MCF 10A (cell line): ENCODE measurements at regions not wholly inside any gene's neighbourhood (a gene's known extent, or its start where the extent isn't known, plus 50 kb on each side); places are given as distances from the start of the nearest gene placed in this dataset.
A peak's percentile ranks its signal among the peaks of the same experiment; 100 is the strongest.

Experiments
- BruUV-seq: library from RNA; stranded (reverse); fragments of 400-500 nt; replicated peaks from 2 replicates; lab custom pipeline; 2021; lab: Mats Ljungman, UMichigan
- CTCF ChIA-PET: fragments of 300-600 bp; sonication (Branson Sonifier 250); formaldehyde crosslinking; extraction: SDS; loops from one replicate; lab custom pipeline; 2021; ENCODE audit warnings: antibody characterized with exemption, inconsistent platforms; lab: Yijun Ruan, JAX
- POLR2A ChIA-PET: fragments of 300-600, 350-650 bp; sonication (Branson Sonifier 250); formaldehyde crosslinking; extraction: SDS; loops from one replicate; lab custom pipeline; 2020; ENCODE audit warnings: antibody characterized with exemption, inconsistent platforms; lab: Yijun Ruan, JAX
- DNase-seq: peaks from one replicate; pipeline ENCODE4 v3.0.0-alpha.2; 2018; ENCODE audit not compliant: unreplicated experiment
- H3K27ac Mint-ChIP-seq: one replicate; pipeline ENCODE4 v1.8.0; 2022; ENCODE audit warnings: mild to moderate bottlenecking, low read depth, mixed read lengths; ENCODE audit not compliant: unreplicated experiment
- H3K27me3 Mint-ChIP-seq: one replicate; pipeline ENCODE4 v1.8.0; 2022; ENCODE audit warnings: mixed read lengths; ENCODE audit not compliant: insufficient read depth, unreplicated experiment
- H3K36me3 Mint-ChIP-seq: one replicate; pipeline ENCODE4 v1.8.0; 2022; ENCODE audit warnings: mild to moderate bottlenecking, moderate library complexity, mixed read lengths; ENCODE audit not compliant: insufficient read depth, unreplicated experiment
- H3K4me1 Mint-ChIP-seq: one replicate; pipeline ENCODE4 v1.8.0; 2022; ENCODE audit warnings: mixed read lengths; ENCODE audit not compliant: insufficient read depth, unreplicated experiment
- H3K4me3 Mint-ChIP-seq: one replicate; pipeline ENCODE4 v1.8.0; 2022; ENCODE audit warnings: mild to moderate bottlenecking, moderate library complexity, mixed read lengths; ENCODE audit not compliant: unreplicated experiment
- H3K9me3 Mint-ChIP-seq: one replicate; pipeline ENCODE4 v1.8.0; 2022; ENCODE audit warnings: mixed read lengths; ENCODE audit not compliant: unreplicated experiment
- intact Hi-C: fragments of 100-400 bp; cut with micrococcal nuclease; formaldehyde crosslinking; loops from 2 replicates; pipeline ENCODE4 v1.14.1; 2022
- TF ChIP-seq, protein P1 (sequence below): fragments of 200-600 bp; IDR thresholded peaks from one replicate; pipeline ENCODE4 v1.8.0; 2022; ENCODE audit warnings: antibody characterized with exemption, mild to moderate bottlenecking; ENCODE audit not compliant: unreplicated experiment

DNA sequence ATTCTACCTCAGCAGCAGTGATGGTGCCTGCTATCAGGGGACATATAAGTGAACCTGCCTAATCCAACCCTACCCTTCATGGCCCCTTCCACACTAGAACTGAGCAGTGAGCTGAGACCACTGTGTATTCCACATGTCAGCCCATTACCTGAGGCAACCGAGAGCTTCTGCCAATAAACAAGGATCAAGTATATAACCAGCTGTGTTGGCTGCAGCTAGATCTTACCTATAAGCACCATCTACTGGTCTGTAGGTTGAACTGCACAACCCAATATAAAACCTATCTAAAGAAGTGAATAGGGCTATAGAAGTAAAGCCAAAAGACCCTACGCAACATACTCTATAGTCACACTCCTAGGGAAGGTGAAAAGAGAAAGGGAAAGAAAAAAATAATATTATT is 376.9 kb downstream of the HHIPL2 start:
- no peak overlapping the region for H3K27ac Mint-ChIP-seq
- POLR2A ChIA-PET = interaction anchor here (0.6 to 2.1 kb wide), 4 partner anchors 11 to 693 kb away, joined by 3 to 11 read pairs (median 4); partner anchors contain the start of gene DUSP10
- H3K4me3 Mint-ChIP-seq = no peak overlapping the region
- peaks cover 16% of the 10 kb centered on the region for H3K4me1 Mint-ChIP-seq
- H3K36me3 Mint-ChIP-seq = no peaks in the 10 kb centered on the region
- intact Hi-C loops = loop anchor here (1.0 to 10.0 kb wide), 6 partner anchors 47 to 1296 kb away; partner anchors contain the start of genes DUSP10 and HLX
- TF ChIP-seq, protein P1, sequence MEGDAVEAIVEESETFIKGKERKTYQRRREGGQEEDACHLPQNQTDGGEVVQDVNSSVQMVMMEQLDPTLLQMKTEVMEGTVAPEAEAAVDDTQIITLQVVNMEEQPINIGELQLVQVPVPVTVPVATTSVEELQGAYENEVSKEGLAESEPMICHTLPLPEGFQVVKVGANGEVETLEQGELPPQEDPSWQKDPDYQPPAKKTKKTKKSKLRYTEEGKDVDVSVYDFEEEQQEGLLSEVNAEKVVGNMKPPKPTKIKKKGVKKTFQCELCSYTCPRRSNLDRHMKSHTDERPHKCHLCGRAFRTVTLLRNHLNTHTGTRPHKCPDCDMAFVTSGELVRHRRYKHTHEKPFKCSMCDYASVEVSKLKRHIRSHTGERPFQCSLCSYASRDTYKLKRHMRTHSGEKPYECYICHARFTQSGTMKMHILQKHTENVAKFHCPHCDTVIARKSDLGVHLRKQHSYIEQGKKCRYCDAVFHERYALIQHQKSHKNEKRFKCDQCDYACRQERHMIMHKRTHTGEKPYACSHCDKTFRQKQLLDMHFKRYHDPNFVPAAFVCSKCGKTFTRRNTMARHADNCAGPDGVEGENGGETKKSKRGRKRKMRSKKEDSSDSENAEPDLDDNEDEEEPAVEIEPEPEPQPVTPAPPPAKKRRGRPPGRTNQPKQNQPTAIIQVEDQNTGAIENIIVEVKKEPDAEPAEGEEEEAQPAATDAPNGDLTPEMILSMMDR = peak; percentile 86
- no TSS peak for BruUV-seq
- DNase-seq = peak; percentile 67
- H3K27me3 Mint-ChIP-seq = no peaks in the 10 kb centered on the region
- peaks cover 30% of the 10 kb centered on the region for H3K9me3 Mint-ChIP-seq
- CTCF ChIA-PET = interaction anchor here (0.6 to 5.8 kb wide), 47 partner anchors 8 to 1161 kb away, joined by 3 to 43 read pairs (median 3); partner anchors contain the start of gene DUSP10

DNA sequence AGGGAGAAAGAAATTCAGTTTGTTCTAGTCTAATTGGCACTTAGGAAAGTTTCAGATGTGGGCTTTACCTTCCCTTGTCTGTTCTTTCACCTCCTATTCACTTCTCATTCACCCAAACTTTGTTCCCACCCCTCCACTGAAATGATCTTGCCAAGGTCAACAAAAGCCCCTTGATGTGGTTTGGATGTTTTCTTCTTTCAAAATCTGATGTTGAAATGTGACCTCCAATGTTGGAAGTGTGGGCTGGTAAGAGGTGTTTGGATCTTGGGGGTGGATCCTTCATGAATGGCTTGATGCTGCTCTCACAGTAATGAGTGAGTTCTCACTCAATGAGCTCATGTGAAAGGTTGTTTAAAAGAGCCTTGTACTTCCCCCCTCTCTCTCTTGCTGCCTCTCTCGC is 379.3 kb downstream of the HHIPL2 start:
- peak; percentile 45 for DNase-seq
- no TSS peak for BruUV-seq
- no peaks in the 10 kb centered on the region for H3K27me3 Mint-ChIP-seq
- ChIA-PET CTCF (interaction anchor here (0.6 to 5.8 kb wide), 5 partner anchors 73 to 1010 kb away, joined by 3 to 43 read pairs (median 5); no protein-coding TSS in a partner anchor), POLR2A (interaction anchor here (0.6 to 1.6 kb wide), 3 partner anchors 135 to 287 kb away, joined by 3 to 4 read pairs (median 3); no protein-coding TSS in a partner anchor)
- peak overlapping the region; percentile 47 for H3K27ac Mint-ChIP-seq
- TF ChIP-seq, protein P1 = no peak
- no peaks in the 10 kb centered on the region for H3K36me3 Mint-ChIP-seq
- no peak overlapping the region for H3K4me3 Mint-ChIP-seq
- peaks cover 16% of the 10 kb centered on the region for H3K4me1 Mint-ChIP-seq
- intact Hi-C loops = loop anchor here (5.0 to 10.0 kb wide), 3 partner anchors 161 to 904 kb away; no protein-coding TSS in a partner anchor
- H3K9me3 Mint-ChIP-seq = peaks cover 15% of the 10 kb centered on the region

DNA sequence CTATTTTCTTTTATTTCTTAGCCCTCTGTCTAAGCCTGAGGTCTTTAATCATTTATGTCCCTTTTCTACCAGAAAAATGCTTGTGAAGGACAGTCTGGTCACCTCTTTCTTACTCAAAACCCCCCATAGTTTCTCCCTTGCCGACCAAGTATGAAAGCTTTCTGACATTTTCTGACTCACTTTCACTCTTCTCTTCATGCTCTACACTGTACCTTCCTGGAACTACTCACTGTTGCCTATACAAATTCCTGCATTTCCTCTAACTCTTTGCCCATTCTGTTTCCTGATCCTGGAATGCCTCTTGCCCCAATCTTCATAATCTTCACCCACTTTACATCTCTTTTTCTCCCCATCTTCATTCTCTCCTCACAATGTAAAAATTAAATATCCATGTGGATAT is 380.0 kb downstream of the HHIPL2 start:
- ChIA-PET CTCF (interaction anchor here (0.6 to 5.8 kb wide), 29 partner anchors 8 to 1009 kb away, joined by 3 to 43 read pairs (median 3); partner anchors contain the start of gene TAF1A), POLR2A (interaction anchor here (0.6 to 1.6 kb wide), 13 partner anchors 36 to 690 kb away, joined by 3 to 16 read pairs (median 3); partner anchors contain the start of gene DUSP10)
- intact Hi-C loops = loop anchor here (1.0 to 10.0 kb wide), 10 partner anchors 72 to 903 kb away; partner anchors contain the start of gene DUSP10
- no peak for DNase-seq
- H3K4me1 Mint-ChIP-seq = peaks cover 16% of the 10 kb centered on the region
- BruUV-seq = no TSS peak
- TF ChIP-seq, protein P1 = no peak
- no peaks in the 10 kb centered on the region for H3K36me3 Mint-ChIP-seq
- peaks cover 15% of the 10 kb centered on the region for H3K9me3 Mint-ChIP-seq
- peak overlapping the region; percentile 47 for H3K27ac Mint-ChIP-seq
- no peaks in the 10 kb centered on the region for H3K27me3 Mint-ChIP-seq
- no peak overlapping the region for H3K4me3 Mint-ChIP-seq

DNA sequence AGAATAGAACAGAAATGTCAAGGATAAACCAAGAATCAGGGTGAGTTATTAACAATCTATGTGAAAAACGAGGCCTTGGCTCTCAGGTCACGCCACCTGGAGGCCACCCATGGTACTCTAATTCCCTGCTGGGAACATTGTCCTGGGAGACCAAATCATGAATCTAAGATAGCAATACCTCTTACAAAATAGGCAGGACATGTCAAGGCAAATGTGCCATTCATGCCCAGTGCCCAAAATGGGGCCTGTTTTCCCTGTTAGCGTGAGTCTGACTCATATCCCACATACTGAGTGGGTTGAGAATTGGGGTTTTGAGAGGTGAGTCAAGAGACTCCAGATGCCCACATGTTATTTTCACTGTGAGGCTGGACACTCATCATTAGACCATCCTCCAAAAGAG is 380.8 kb downstream of the HHIPL2 start:
- Mint-ChIP-seq H3K9me3 (peaks cover 15% of the 10 kb centered on the region), H3K36me3 (no peaks in the 10 kb centered on the region), H3K4me3 (no peak overlapping the region), H3K27me3 (no peaks in the 10 kb centered on the region), H3K27ac (peak overlapping the region; percentile 47), H3K4me1 (peaks cover 16% of the 10 kb centered on the region)
- intact Hi-C loops = loop anchor here (1.0 to 10.0 kb wide), 10 partner anchors 71 to 902 kb away; partner anchors contain the start of gene DUSP10
- TF ChIP-seq, protein P1 = peak; percentile 92
- DNase-seq = peak; percentile 98
- ChIA-PET POLR2A (interaction anchor here (0.6 to 1.4 kb wide), 11 partner anchors 35 to 689 kb away, joined by 3 to 16 read pairs (median 3); partner anchors contain the start of gene DUSP10), CTCF (interaction anchor here (0.6 to 5.8 kb wide), 24 partner anchors 9 to 725 kb away, joined by 3 to 43 read pairs (median 3); partner anchors contain the start of gene TAF1A)
- no TSS peak for BruUV-seq
